HG03108 (cell line): ENCODE measurements at regions not wholly inside any gene's neighbourhood (a gene's known extent, or its start where the extent isn't known, plus 50 kb on each side); places are given as distances from the start of the nearest gene placed in this dataset.

Experiments
- ATAC-seq: cut with Tn5 transposase; IDR thresholded peaks from one replicate; pipeline ENCODE4 v1.9.1; 2021; ENCODE audit warnings: moderate library complexity; ENCODE audit not compliant: unreplicated experiment

- ATAC-seq, result no peak
Observed at GRCh38 chr2:194252127-194252526, 1404.9 kb upstream of the SLC39A10 start.

GRCh38 chr2:194232600-194232999 lies 1424.4 kb upstream of the SLC39A10 start:
- no peak for ATAC-seq

- no peak for ATAC-seq
Observed at GRCh38 chr2:194223218-194223617, 1433.8 kb upstream of the SLC39A10 start.

GRCh38 chr2:194214192-194214591 lies 1442.8 kb upstream of the SLC39A10 start:
- no peak for ATAC-seq

- no peak for ATAC-seq
Observed at GRCh38 chr2:194205568-194206227, 1451.3 kb upstream of the SLC39A10 start.

GRCh38 chr2:194203898-194204297 lies 1453.1 kb upstream of the SLC39A10 start:
- ATAC-seq, result no peak

GRCh38 chr2:194182888-194183287 lies 1474.1 kb upstream of the SLC39A10 start:
- no peak for ATAC-seq

- ATAC-seq, result no peak
Observed at GRCh38 chr2:194176134-194176533, 1480.9 kb upstream of the SLC39A10 start.

GRCh38 chr2:194166818-194167217 lies 1490.2 kb upstream of the SLC39A10 start:
- ATAC-seq, result peak; percentile 77

- no peak for ATAC-seq
Observed at GRCh38 chr2:194155431-194155830, 1501.6 kb upstream of the SLC39A10 start.

- no peak for ATAC-seq
Observed at GRCh38 chr2:194151231-194151630, 1505.8 kb upstream of the SLC39A10 start.

- no peak for ATAC-seq
Observed at GRCh38 chr2:194135463-194135862, 1521.6 kb upstream of the SLC39A10 start.

GRCh38 chr2:194128810-194129209 lies 1528.2 kb upstream of the SLC39A10 start:
- ATAC-seq, result no peak

GRCh38 chr2:194126418-194126817 lies 1530.6 kb upstream of the SLC39A10 start:
- no peak for ATAC-seq

GRCh38 chr2:194116861-194117260 lies 1540.2 kb upstream of the SLC39A10 start:
- no peak for ATAC-seq

- no peak for ATAC-seq
Observed at GRCh38 chr2:194105358-194105757, 1551.7 kb upstream of the SLC39A10 start.

GRCh38 chr2:194104687-194105086 lies 1552.3 kb upstream of the SLC39A10 start:
- peak; percentile 93 for ATAC-seq

- ATAC-seq, result no peak
Observed at GRCh38 chr2:194103941-194104659, 1552.9 kb upstream of the SLC39A10 start.

GRCh38 chr2:194102546-194102945 lies 1554.5 kb upstream of the SLC39A10 start:
- no peak for ATAC-seq

GRCh38 chr2:194100201-194100600 lies 1556.8 kb upstream of the SLC39A10 start:
- ATAC-seq, result no peak

- ATAC-seq, result no peak
Observed at GRCh38 chr2:194096402-194096801, 1560.6 kb upstream of the SLC39A10 start.

GRCh38 chr2:194095359-194095758 lies 1561.7 kb upstream of the SLC39A10 start:
- ATAC-seq, result no peak
